ENCODE measurements at regions not wholly inside any gene's neighbourhood (a gene's known extent, or its start where the extent isn't known, plus 50 kb on each side); places are given as distances from the start of the nearest gene placed in this dataset.

GRCh38 chr12:14153803-14154202 is 172.4 kb upstream of the GRIN2B start:
- TF ChIP-seq CTCF (IDR thresholded peaks at IDR 0.05; ENCODE audit: low read depth, low read length, missing input control) (no peak), REST (IDR thresholded peaks at IDR 0.05) (no peak), RAD21 (IDR thresholded peaks at IDR 0.05) (no peak), ZBTB33 (IDR thresholded peaks at IDR 0.05) (no peak)

Data from liver (tissue), 3 donors.